ENCODE measurements at regions not wholly inside any gene's neighbourhood (a gene's known extent, or its start where the extent isn't known, plus 50 kb on each side); places are given as distances from the start of the nearest gene placed in this dataset.

- DNase-seq (ENCODE audit: low read depth), result no peak
- Histone ChIP-seq H3K27me3 (ENCODE audit: control insufficient read depth, insufficient read depth, low read length) (no peaks in the 10 kb centered on the region), H3K36me3 (ENCODE audit: control insufficient read depth, insufficient read depth, low read length) (no peaks in the 10 kb centered on the region), H3K4me3 (ENCODE audit: low read depth, low read length) (no peak overlapping the region)
- TF ChIP-seq, protein P1, sequence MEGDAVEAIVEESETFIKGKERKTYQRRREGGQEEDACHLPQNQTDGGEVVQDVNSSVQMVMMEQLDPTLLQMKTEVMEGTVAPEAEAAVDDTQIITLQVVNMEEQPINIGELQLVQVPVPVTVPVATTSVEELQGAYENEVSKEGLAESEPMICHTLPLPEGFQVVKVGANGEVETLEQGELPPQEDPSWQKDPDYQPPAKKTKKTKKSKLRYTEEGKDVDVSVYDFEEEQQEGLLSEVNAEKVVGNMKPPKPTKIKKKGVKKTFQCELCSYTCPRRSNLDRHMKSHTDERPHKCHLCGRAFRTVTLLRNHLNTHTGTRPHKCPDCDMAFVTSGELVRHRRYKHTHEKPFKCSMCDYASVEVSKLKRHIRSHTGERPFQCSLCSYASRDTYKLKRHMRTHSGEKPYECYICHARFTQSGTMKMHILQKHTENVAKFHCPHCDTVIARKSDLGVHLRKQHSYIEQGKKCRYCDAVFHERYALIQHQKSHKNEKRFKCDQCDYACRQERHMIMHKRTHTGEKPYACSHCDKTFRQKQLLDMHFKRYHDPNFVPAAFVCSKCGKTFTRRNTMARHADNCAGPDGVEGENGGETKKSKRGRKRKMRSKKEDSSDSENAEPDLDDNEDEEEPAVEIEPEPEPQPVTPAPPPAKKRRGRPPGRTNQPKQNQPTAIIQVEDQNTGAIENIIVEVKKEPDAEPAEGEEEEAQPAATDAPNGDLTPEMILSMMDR (IDR thresholded peaks at IDR 0.05; ENCODE audit: insufficient read depth, low read length, poor library complexity, severe bottlenecking), result no peak
Measured at GRCh38 chr6:163872335-163872734, 457.8 kb downstream of the QKI start.

GRCh38 chr6:163871616-163872015 is 457.1 kb downstream of the QKI start:
- H3K36me3 ChIP-seq (ENCODE audit: control insufficient read depth, insufficient read depth, low read length), result no peaks in the 10 kb centered on the region
- TF ChIP-seq, protein P1 (IDR thresholded peaks at IDR 0.05; ENCODE audit: insufficient read depth, low read length, poor library complexity, severe bottlenecking), result no peak
- DNase-seq (ENCODE audit: low read depth), result no peak
- H3K4me3 ChIP-seq (ENCODE audit: low read depth, low read length), result no peak overlapping the region
- H3K27me3 ChIP-seq (ENCODE audit: control insufficient read depth, insufficient read depth, low read length), result no peaks in the 10 kb centered on the region

DNA sequence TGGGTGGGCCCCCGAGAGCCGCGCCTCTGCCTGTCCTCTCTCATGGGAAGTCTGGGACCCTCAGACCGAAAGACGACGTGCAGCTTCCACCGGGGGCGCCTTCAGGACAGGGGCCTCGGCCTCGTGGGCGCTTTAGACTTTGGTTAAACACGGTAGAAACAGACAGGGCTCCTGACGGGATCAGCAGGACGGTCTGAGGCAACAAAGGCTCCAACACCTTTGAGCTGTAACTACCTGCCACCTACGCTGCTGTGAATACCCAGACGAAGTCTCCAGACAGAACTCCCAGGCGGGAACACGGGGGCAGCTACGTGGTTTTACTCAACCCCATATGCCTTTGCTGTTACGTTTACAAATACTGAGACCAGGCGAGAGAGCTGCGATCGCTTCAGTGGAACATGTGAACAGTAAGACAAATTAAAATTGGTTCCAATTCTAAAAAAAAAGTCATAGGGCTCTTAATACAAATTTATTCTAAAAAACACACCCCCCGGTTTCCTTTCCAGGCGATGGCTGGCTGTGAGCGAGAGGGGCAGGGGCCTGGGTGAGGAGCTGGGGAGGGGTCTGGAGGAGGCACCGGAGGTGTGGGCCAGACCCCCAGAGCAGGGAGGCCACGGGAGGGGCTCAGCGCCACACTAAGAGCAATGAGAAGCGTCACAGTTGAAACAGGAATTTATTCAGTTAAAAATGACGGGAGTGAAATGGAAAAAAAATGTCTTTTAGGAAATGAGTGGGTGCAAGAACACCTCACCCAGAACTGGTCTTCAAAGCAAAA is 453.2 kb downstream of the QKI start:
- no peaks in the 10 kb centered on the region for H3K36me3 ChIP-seq (ENCODE audit: control insufficient read depth, insufficient read depth, low read length)
- TF ChIP-seq, protein P1 (IDR thresholded peaks at IDR 0.05; ENCODE audit: insufficient read depth, low read length, poor library complexity, severe bottlenecking), result no peak
- H3K4me3 ChIP-seq (ENCODE audit: low read depth, low read length), result no peak overlapping the region
- H3K27me3 ChIP-seq (ENCODE audit: control insufficient read depth, insufficient read depth, low read length), result no peaks in the 10 kb centered on the region
- DNase-seq (ENCODE audit: low read depth), result no peak

DNA sequence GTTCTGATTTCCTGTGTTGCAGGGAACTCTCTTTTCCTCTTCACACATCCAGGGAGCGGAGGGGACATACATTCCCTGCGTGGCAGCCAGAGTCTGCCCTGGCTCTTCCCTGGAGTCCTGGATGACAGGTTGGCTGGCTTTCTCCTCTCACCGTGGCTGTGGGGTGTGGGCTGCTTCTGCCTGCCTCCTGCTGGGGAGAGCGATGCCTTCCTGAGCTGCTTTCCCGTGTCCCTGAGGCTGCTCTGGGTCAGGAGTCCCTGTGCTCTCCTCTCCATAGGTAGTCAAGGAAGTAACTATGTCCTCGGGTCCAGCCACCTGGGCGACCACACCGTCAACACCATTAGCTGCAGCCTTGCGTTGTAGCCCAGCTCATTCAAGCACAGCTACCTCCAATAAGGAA is 451.7 kb downstream of the QKI start:
- H3K36me3 ChIP-seq (ENCODE audit: control insufficient read depth, insufficient read depth, low read length), result no peaks in the 10 kb centered on the region
- H3K27me3 ChIP-seq (ENCODE audit: control insufficient read depth, insufficient read depth, low read length), result no peaks in the 10 kb centered on the region
- TF ChIP-seq, protein P1 (IDR thresholded peaks at IDR 0.05; ENCODE audit: insufficient read depth, low read length, poor library complexity, severe bottlenecking), result no peak
- DNase-seq (ENCODE audit: low read depth), result no peak
- no peak overlapping the region for H3K4me3 ChIP-seq (ENCODE audit: low read depth, low read length)

- H3K36me3 ChIP-seq (ENCODE audit: control insufficient read depth, insufficient read depth, low read length), result no peaks in the 10 kb centered on the region
- H3K27me3 ChIP-seq (ENCODE audit: control insufficient read depth, insufficient read depth, low read length), result no peaks in the 10 kb centered on the region
- no peak for DNase-seq (ENCODE audit: low read depth)
- TF ChIP-seq, protein P1 (IDR thresholded peaks at IDR 0.05; ENCODE audit: insufficient read depth, low read length, poor library complexity, severe bottlenecking), result no peak
- H3K4me3 ChIP-seq (ENCODE audit: low read depth, low read length), result no peak overlapping the region
Measured at GRCh38 chr6:163863565-163863964, 449.0 kb downstream of the QKI start.

DNA sequence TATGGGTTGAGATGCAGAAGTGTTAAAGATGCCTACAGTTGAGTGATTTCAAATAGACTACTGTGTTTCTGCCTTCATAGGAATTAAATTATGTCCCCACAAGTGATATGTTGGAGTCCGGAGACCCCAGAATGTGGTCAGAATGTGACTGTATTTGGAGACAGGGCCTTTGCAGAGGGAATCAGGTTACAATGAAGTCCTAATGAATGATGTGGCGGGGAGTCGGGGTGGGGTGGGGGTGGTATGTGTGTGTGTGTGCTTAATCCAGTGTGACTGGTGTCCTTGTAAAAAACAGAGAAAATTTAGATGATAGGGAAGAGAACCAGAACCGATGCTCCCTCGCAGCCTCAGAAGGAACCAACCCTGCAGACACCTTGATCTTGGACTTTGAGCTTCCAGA is 448.2 kb downstream of the QKI start:
- no peak overlapping the region for H3K4me3 ChIP-seq (ENCODE audit: low read depth, low read length)
- H3K27me3 ChIP-seq (ENCODE audit: control insufficient read depth, insufficient read depth, low read length), result no peaks in the 10 kb centered on the region
- no peaks in the 10 kb centered on the region for H3K36me3 ChIP-seq (ENCODE audit: control insufficient read depth, insufficient read depth, low read length)
- TF ChIP-seq, protein P1 (IDR thresholded peaks at IDR 0.05; ENCODE audit: insufficient read depth, low read length, poor library complexity, severe bottlenecking), result no peak
- no peak for DNase-seq (ENCODE audit: low read depth)
